ENCODE measurements at regions not wholly inside any gene's neighbourhood (a gene's known extent, or its start where the extent isn't known, plus 50 kb on each side); places are given as distances from the start of the nearest gene placed in this dataset.

- Histone ChIP-seq H3F3A (ENCODE audit: insufficient read depth, low read length) (no peaks in the 10 kb centered on the region), H3K9me2 (replicated peaks; ENCODE audit: insufficient read depth, low read length) (no peaks in the 10 kb centered on the region), H3K4me3 (ENCODE audit: low read length) (no peak overlapping the region), H4K20me1 (ENCODE audit: insufficient read depth, low read length) (no peaks in the 10 kb centered on the region), H3K27me3 (replicated peaks; ENCODE audit: insufficient read depth, low read length) (no peaks in the 10 kb centered on the region), H2AFZ (ENCODE audit: low read length) (no peak overlapping the region), H3K79me2 (ENCODE audit: low read length) (peaks cover 4% of the 10 kb centered on the region; the same call in 1 of the 2 replicates), H3K9ac (ENCODE audit: low read length) (no peak overlapping the region), H3K27ac (ENCODE audit: low read length) (no peak overlapping the region), H3K36me3 (replicated peaks; ENCODE audit: insufficient read depth, low read length) (no peaks in the 10 kb centered on the region), H3K9me3 (replicated peaks; ENCODE audit: insufficient read depth, low read length) (no peaks in the 10 kb centered on the region), H3K4me1 (ENCODE audit: low read length) (no peaks in the 10 kb centered on the region), H3K4me2 (ENCODE audit: low read depth, low read length) (no peak overlapping the region)
- TF ChIP-seq EZH2 (optimal IDR thresholded peaks at IDR 0.05; ENCODE audit: low read depth, low read length) = no peak
- no peak for TF ChIP-seq CTCF (IDR thresholded peaks at IDR 0.05; ENCODE audit: low read length)
- no peak for TF ChIP-seq EZH2phosphoT487 (IDR thresholded peaks at IDR 0.05; ENCODE audit: low read length)
- DNase-seq = no peak
These were observed 1271.5 kb downstream of the BRD1 start for GRCh38 chr22:48556222-48556621.

GRCh38 chr22:48555606-48556005, 1272.1 kb downstream of the BRD1 start:
- Histone ChIP-seq H3K36me3 (replicated peaks; ENCODE audit: insufficient read depth, low read length) (no peaks in the 10 kb centered on the region), H3K4me2 (ENCODE audit: low read depth, low read length) (no peak overlapping the region), H2AFZ (ENCODE audit: low read length) (no peak overlapping the region), H3K9me3 (replicated peaks; ENCODE audit: insufficient read depth, low read length) (no peaks in the 10 kb centered on the region), H3K4me1 (ENCODE audit: low read length) (no peaks in the 10 kb centered on the region), H3K9me2 (replicated peaks; ENCODE audit: insufficient read depth, low read length) (no peaks in the 10 kb centered on the region), H3K27ac (ENCODE audit: low read length) (no peak overlapping the region), H4K20me1 (ENCODE audit: insufficient read depth, low read length) (no peaks in the 10 kb centered on the region), H3K4me3 (ENCODE audit: low read length) (no peak overlapping the region), H3K27me3 (replicated peaks; ENCODE audit: insufficient read depth, low read length) (no peaks in the 10 kb centered on the region), H3K9ac (ENCODE audit: low read length) (no peak overlapping the region), H3F3A (ENCODE audit: insufficient read depth, low read length) (no peaks in the 10 kb centered on the region), H3K79me2 (ENCODE audit: low read length) (peaks cover 6% of the 10 kb centered on the region; the same call in 1 of the 2 replicates)
- DNase-seq = no peak
- TF ChIP-seq EZH2phosphoT487 (IDR thresholded peaks at IDR 0.05; ENCODE audit: low read length) = no peak
- no peak for TF ChIP-seq EZH2 (optimal IDR thresholded peaks at IDR 0.05; ENCODE audit: low read depth, low read length)
- no peak for TF ChIP-seq CTCF (IDR thresholded peaks at IDR 0.05; ENCODE audit: low read length)

GRCh38 chr22:48554893-48555572, 1272.6 kb downstream of the BRD1 start:
- TF ChIP-seq EZH2phosphoT487 (IDR thresholded peaks at IDR 0.05; ENCODE audit: low read length) (no peak), EZH2 (optimal IDR thresholded peaks at IDR 0.05; ENCODE audit: low read depth, low read length) (no peak), CTCF (IDR thresholded peaks at IDR 0.05; ENCODE audit: low read length) (no peak)
- H2AFZ ChIP-seq (ENCODE audit: low read length) = no peak overlapping the region
- no peaks in the 10 kb centered on the region for H3K27me3 ChIP-seq (replicated peaks; ENCODE audit: insufficient read depth, low read length)
- H3K9me2 ChIP-seq (replicated peaks; ENCODE audit: insufficient read depth, low read length) = no peaks in the 10 kb centered on the region
- H3K79me2 ChIP-seq (ENCODE audit: low read length) = peaks cover 6% of the 10 kb centered on the region; the same call in 1 of the 2 replicates
- H3K4me1 ChIP-seq (ENCODE audit: low read length) = no peaks in the 10 kb centered on the region
- H3K4me3 ChIP-seq (ENCODE audit: low read length) = no peak overlapping the region
- no peaks in the 10 kb centered on the region for H3F3A ChIP-seq (ENCODE audit: insufficient read depth, low read length)
- no peaks in the 10 kb centered on the region for H4K20me1 ChIP-seq (ENCODE audit: insufficient read depth, low read length)
- H3K27ac ChIP-seq (ENCODE audit: low read length) = no peak overlapping the region
- no peak for DNase-seq
- H3K9me3 ChIP-seq (replicated peaks; ENCODE audit: insufficient read depth, low read length) = no peaks in the 10 kb centered on the region
- no peak overlapping the region for H3K4me2 ChIP-seq (ENCODE audit: low read depth, low read length)
- H3K36me3 ChIP-seq (replicated peaks; ENCODE audit: insufficient read depth, low read length) = no peaks in the 10 kb centered on the region
- H3K9ac ChIP-seq (ENCODE audit: low read length) = no peak overlapping the region

Data from MM.1S (cell line).